Mesothelial cell of epicardium (in vitro differentiated cells): ENCODE measurements at regions not wholly inside any gene's neighbourhood (a gene's known extent, or its start where the extent isn't known, plus 50 kb on each side); places are given as distances from the start of the nearest gene placed in this dataset.

Source experiments
- DNase-seq, 2 experiments: peaks; one replicate each; pipeline ENCODE4 v3.0.0; 2021; ENCODE audit warnings: low spot score in 2 of 2; ENCODE audit not compliant: unreplicated experiment in 2 of 2
- H3K27ac Mint-ChIP-seq: 2 replicates; pipeline ENCODE4 v1.8.0; 2021; ENCODE audit warnings: mixed read lengths
- H3K27me3 Mint-ChIP-seq: 2 replicates; pipeline ENCODE4 v1.8.0; 2021; ENCODE audit warnings: low read depth, mixed read lengths
- H3K36me3 Mint-ChIP-seq: 2 replicates; pipeline ENCODE4 v1.8.0; 2021; ENCODE audit warnings: mixed read lengths
- H3K4me1 Mint-ChIP-seq: 2 replicates; pipeline ENCODE4 v1.8.0; 2021; ENCODE audit warnings: mixed read lengths
- H3K4me3 Mint-ChIP-seq: 2 replicates; pipeline ENCODE4 v1.8.0; 2021; ENCODE audit warnings: mild to moderate bottlenecking, moderate library complexity, mixed read lengths
- H3K9me3 Mint-ChIP-seq: 2 replicates; pipeline ENCODE4 v1.8.0; 2021; ENCODE audit warnings: mixed read lengths
- TF ChIP-seq, protein P1 (sequence below): fragments of 200-600 bp; sonication (generic); IDR thresholded peaks from one replicate; pipeline ENCODE4 v1.5.0; 2021; ENCODE audit warnings: antibody characterized with exemption; ENCODE audit not compliant: unreplicated experiment

DNA sequence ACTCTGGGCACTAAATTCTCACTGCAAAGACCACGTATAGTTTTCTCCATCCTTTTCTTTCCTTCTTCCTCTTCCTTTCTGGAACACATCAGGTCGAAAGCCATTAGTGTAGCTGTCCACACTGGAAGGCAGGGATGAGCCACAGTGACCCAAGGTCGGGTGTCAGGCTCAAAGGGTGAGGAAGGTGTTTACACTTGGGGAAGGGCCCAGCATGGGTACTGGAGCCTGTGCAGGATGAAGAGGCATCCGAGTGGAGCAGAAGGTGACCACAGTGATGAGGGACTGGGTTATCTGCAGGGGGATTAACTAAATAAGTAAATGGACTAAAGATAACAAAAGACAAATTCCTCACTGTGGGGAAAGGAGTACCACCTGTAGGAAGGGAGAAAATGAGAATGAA lies 164.0 kb downstream of the SOX9 start:
- no peaks in the 10 kb centered on the region for H3K27me3 Mint-ChIP-seq
- no peaks in the 10 kb centered on the region for H3K36me3 Mint-ChIP-seq
- no peak for DNase-seq
- peaks cover 5% of the 10 kb centered on the region for H3K9me3 Mint-ChIP-seq
- H3K4me3 Mint-ChIP-seq = no peak overlapping the region
- H3K27ac Mint-ChIP-seq = no peak overlapping the region
- TF ChIP-seq, protein P1, sequence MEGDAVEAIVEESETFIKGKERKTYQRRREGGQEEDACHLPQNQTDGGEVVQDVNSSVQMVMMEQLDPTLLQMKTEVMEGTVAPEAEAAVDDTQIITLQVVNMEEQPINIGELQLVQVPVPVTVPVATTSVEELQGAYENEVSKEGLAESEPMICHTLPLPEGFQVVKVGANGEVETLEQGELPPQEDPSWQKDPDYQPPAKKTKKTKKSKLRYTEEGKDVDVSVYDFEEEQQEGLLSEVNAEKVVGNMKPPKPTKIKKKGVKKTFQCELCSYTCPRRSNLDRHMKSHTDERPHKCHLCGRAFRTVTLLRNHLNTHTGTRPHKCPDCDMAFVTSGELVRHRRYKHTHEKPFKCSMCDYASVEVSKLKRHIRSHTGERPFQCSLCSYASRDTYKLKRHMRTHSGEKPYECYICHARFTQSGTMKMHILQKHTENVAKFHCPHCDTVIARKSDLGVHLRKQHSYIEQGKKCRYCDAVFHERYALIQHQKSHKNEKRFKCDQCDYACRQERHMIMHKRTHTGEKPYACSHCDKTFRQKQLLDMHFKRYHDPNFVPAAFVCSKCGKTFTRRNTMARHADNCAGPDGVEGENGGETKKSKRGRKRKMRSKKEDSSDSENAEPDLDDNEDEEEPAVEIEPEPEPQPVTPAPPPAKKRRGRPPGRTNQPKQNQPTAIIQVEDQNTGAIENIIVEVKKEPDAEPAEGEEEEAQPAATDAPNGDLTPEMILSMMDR = no peak
- peaks cover 14% of the 10 kb centered on the region for H3K4me1 Mint-ChIP-seq

DNA sequence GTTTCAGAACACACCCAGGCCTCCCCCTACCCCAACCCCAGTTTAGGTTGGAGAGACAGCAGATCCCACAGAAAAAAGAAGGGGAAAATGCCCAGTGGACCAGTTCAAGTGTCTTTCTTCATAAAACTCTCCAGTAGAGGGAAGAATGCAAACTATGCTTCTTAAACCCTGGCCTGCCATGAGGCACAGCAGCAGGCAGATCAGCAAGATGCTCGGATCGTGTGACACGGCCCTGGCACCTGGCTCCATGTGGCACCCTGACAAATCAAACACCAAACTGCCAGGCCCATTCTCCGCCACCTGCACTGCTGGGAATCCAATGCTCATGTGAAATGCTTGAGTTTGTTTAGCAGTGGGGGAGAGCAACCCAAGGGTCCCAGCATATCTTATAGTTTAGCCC lies 166.8 kb downstream of the SOX9 start:
- H3K9me3 Mint-ChIP-seq = no peaks in the 10 kb centered on the region
- no peaks in the 10 kb centered on the region for H3K36me3 Mint-ChIP-seq
- DNase-seq = no peak
- TF ChIP-seq, protein P1 = no peak
- no peak overlapping the region for H3K27ac Mint-ChIP-seq
- no peaks in the 10 kb centered on the region for H3K27me3 Mint-ChIP-seq
- H3K4me1 Mint-ChIP-seq = peaks cover 14% of the 10 kb centered on the region
- no peak overlapping the region for H3K4me3 Mint-ChIP-seq

DNA sequence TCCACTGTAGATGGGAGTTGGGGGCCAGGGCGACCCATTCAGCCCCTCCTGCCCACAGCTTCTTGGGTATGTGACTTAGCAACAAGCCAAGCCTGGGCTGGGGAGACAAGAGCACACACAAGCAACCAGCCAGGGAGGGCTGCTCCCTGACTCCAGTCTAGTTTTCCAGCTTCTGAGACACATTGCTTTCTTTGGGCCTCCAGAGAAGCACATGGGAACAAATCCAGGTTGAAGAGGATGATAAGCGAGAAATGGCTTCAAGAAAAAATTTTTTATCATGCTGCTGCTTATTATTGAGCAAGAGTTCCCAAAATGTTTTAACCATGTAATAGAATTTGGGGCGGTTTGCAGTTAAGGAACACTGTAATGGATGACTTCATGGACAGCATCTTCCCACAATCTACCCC lies 173.7 kb downstream of the SOX9 start:
- H3K4me1 Mint-ChIP-seq = peaks cover 7% of the 10 kb centered on the region
- H3K4me3 Mint-ChIP-seq = no peak overlapping the region
- no peaks in the 10 kb centered on the region for H3K27me3 Mint-ChIP-seq
- H3K27ac Mint-ChIP-seq = no peak overlapping the region
- no peaks in the 10 kb centered on the region for H3K9me3 Mint-ChIP-seq
- TF ChIP-seq, protein P1 = no peak
- H3K36me3 Mint-ChIP-seq = no peaks in the 10 kb centered on the region
- no peak for DNase-seq

DNA sequence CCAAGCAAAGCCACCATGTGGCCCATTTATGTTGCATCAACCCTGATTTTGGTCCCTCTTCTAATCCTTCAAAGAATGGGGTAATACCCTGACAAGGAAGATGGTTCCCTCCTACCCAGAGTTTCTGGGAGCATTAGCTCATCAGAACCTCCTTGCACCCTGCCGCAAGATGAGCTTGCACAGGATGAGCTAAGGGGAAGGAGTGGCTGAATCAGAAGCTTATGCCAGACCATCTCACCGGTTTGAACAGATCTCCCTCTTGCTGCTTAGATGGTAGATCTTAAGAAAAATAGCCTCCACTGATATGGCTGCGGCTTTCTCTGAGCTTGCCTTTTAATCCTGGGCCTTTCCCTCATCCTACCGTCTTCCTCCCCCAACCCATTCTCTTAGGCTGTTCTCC lies 175.1 kb downstream of the SOX9 start:
- no peak overlapping the region for H3K4me3 Mint-ChIP-seq
- TF ChIP-seq, protein P1 = no peak
- peaks cover 16% of the 10 kb centered on the region for H3K4me1 Mint-ChIP-seq
- no peak for DNase-seq
- no peaks in the 10 kb centered on the region for H3K36me3 Mint-ChIP-seq
- H3K27me3 Mint-ChIP-seq = no peaks in the 10 kb centered on the region
- H3K9me3 Mint-ChIP-seq = no peaks in the 10 kb centered on the region
- H3K27ac Mint-ChIP-seq = no peak overlapping the region

DNA sequence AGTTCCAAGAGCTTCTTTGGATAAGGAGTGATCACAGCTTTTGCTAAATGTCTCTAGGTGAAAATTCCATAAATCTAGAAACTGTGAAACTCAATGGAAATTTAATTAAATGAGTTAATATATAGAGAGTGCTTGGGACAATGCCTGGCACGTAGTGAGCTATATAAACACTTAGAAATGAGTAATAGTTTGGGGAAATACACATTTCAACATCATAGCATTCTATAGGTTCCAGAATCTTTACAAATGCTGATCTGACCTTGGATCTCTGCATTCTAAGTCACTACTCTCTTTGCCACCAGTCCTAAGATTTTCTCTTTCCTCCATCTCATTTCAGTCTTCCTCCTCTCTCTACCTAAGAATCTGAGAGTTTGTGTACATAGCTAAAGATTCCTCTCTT lies 175.6 kb downstream of the SOX9 start:
- no peaks in the 10 kb centered on the region for H3K27me3 Mint-ChIP-seq
- no peak overlapping the region for H3K27ac Mint-ChIP-seq
- DNase-seq = no peak
- H3K9me3 Mint-ChIP-seq = no peaks in the 10 kb centered on the region
- peaks cover 16% of the 10 kb centered on the region for H3K4me1 Mint-ChIP-seq
- no peaks in the 10 kb centered on the region for H3K36me3 Mint-ChIP-seq
- TF ChIP-seq, protein P1 = no peak
- H3K4me3 Mint-ChIP-seq = no peak overlapping the region
